OCI-LY1 (cell line): ENCODE measurements at regions not wholly inside any gene's neighbourhood (a gene's known extent, or its start where the extent isn't known, plus 50 kb on each side); places are given as distances from the start of the nearest gene placed in this dataset.

Source experiments
- H2AFZ ChIP-seq: fragments of 200-600 bp; sonication (generic), shearing (Covaris generic); 2 replicates; pipeline ENCODE4 v1.6.0; 2014; ENCODE audit warnings: antibody characterized with exemption, mild to moderate bottlenecking, low read length
- H3F3A ChIP-seq: fragments of 200-600 bp; sonication (generic), shearing (Covaris generic); 2 replicates; pipeline ENCODE4 v1.6.0; 2014; ENCODE audit warnings: mild to moderate bottlenecking, antibody characterized with exemption, low read length, moderate library complexity; ENCODE audit not compliant: insufficient read depth
- H3K27ac ChIP-seq: fragments of 200-600 bp; sonication (generic); 2 replicates; pipeline ENCODE4 v1.5.1; 2014; ENCODE audit warnings: low read length, mixed run types, mild to moderate bottlenecking, low read depth; ENCODE audit not compliant: poor library complexity, severe bottlenecking
- H3K27me3 ChIP-seq: fragments of 200-600 bp; sonication (generic); 2 replicates; pipeline ENCODE4 v1.6.0; 2014; ENCODE audit warnings: antibody characterized with exemption, mild to moderate bottlenecking, low read length, moderate library complexity; ENCODE audit not compliant: insufficient read depth
- H3K36me3 ChIP-seq: fragments of 200-600 bp; sonication (generic); 2 replicates; pipeline ENCODE4 v1.6.1; 2014; ENCODE audit warnings: mild to moderate bottlenecking, antibody characterized with exemption, low read length, moderate library complexity, mixed read lengths; ENCODE audit not compliant: insufficient read depth
- H3K4me1 ChIP-seq: fragments of 200-600 bp; sonication (generic); 2 replicates; pipeline ENCODE4 v1.5.1; 2014; ENCODE audit warnings: mild to moderate bottlenecking, low read length, moderate library complexity; ENCODE audit not compliant: insufficient read depth, severe bottlenecking
- H3K4me2 ChIP-seq: fragments of 200-600 bp; sonication (generic), shearing (Covaris generic); 2 replicates; pipeline ENCODE4 v1.6.1; 2014; ENCODE audit warnings: low read length
- H3K4me3 ChIP-seq: fragments of 200-600 bp; sonication (generic); 2 replicates; pipeline ENCODE4 v1.5.1; 2014; ENCODE audit warnings: low read length, low read depth, mild to moderate bottlenecking, mixed read lengths; ENCODE audit not compliant: poor library complexity, severe bottlenecking
- H3K79me2 ChIP-seq: fragments of 200-600 bp; shearing (Covaris generic); 2 replicates; pipeline ENCODE4 v1.6.1; 2016; ENCODE audit warnings: mixed run types, low read length, mixed read lengths; ENCODE audit not compliant: insufficient read depth
- H3K9ac ChIP-seq: fragments of 200-600 bp; sonication (generic), shearing (Covaris generic); 2 replicates; pipeline ENCODE4 v1.6.1; 2014; ENCODE audit warnings: mild to moderate bottlenecking, low read length, mixed read lengths
- H3K9me2 ChIP-seq: fragments of 200-600 bp; sonication (generic), shearing (Covaris generic); 2 replicates; pipeline ENCODE4 v1.6.1; 2014; ENCODE audit warnings: low read depth, mild to moderate bottlenecking, low read length, mixed read lengths
- H3K9me3 ChIP-seq: fragments of 200-600 bp; shearing (Covaris generic); 2 replicates; pipeline ENCODE4 v1.6.1; 2014; ENCODE audit warnings: low read length, mixed read lengths
- H4K20me1 ChIP-seq: fragments of 200-600 bp; sonication (generic), shearing (Covaris generic); 2 replicates; pipeline ENCODE4 v1.6.0; 2016; ENCODE audit warnings: mild to moderate bottlenecking, low read length; ENCODE audit not compliant: insufficient read depth
- CTCF ChIP-seq: fragments of 200-600 bp; sonication (generic), shearing (Covaris generic); IDR thresholded peaks from 2 replicates; pipeline ENCODE4 v1.5.1; 2017; ENCODE audit warnings: mild to moderate bottlenecking, antibody characterized with exemption, low read length, moderate library complexity, mixed read lengths
- EZH2 ChIP-seq: fragments of 200-600 bp; sonication (generic), shearing (Covaris generic); IDR thresholded peaks from 2 replicates; pipeline ENCODE4 v1.8.0; 2017; ENCODE audit warnings: borderline replicate concordance, mixed run types, mild to moderate bottlenecking, antibody characterized with exemption, low read length, moderate library complexity, mixed read lengths

DNA sequence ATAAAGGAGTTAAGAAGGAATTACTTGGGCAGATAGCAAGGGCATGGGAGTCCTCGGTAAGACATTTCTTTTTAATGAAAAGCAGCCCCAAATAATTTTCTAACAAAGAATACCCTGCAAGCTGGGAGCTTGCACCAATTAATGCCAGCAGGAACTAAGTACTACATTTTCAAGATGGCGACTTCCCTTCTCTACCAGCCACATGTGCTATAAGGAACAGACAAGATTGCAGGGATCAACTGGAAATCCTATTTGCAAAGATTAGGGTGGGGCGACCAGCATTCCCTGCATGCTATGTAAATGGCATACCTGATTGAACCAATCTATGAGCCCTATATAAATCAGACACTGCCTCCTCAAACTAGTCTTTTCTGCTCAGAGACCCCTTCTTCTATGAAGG is 827.5 kb downstream of the ADCYAP1 start:
- Histone ChIP-seq H3K36me3 (no peaks in the 10 kb centered on the region), H3K4me2 (no peak overlapping the region), H3K27ac (no peak overlapping the region), H2AFZ (no peak overlapping the region), H3F3A (no peaks in the 10 kb centered on the region), H3K79me2 (no peaks in the 10 kb centered on the region), H3K9ac (no peak overlapping the region), H3K9me3 (no peaks in the 10 kb centered on the region), H4K20me1 (no peaks in the 10 kb centered on the region), H3K4me3 (no peak overlapping the region), H3K27me3 (no peaks in the 10 kb centered on the region), H3K9me2 (no peaks in the 10 kb centered on the region), H3K4me1 (no peaks in the 10 kb centered on the region)
- TF ChIP-seq EZH2 (no peak), CTCF (no peak)

DNA sequence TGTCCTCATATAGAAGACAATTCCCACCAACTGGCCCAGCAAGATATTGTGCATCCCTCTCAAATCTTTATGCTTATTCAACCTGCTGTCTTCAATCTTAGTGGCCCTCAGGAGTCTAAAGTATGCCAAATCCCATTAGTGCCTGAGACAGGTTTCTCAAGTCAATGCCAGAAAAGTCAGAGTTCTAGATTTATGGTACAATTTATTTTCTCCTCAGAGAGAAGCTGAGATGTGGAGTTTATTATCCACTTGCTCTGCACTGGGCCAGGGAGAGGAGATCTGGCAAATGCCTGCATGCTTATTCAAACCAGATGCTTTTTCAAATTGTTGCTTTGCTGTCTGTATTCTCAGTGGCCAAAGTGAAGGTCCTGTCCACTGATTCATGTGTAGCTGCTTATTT is 825.2 kb downstream of the METTL4 start:
- no peak overlapping the region for H2AFZ ChIP-seq
- H3K9ac ChIP-seq: no peak overlapping the region
- no peaks in the 10 kb centered on the region for H3K27me3 ChIP-seq
- H4K20me1 ChIP-seq: no peaks in the 10 kb centered on the region
- no peak overlapping the region for H3K4me3 ChIP-seq
- no peaks in the 10 kb centered on the region for H3K9me3 ChIP-seq
- H3K4me2 ChIP-seq: no peak overlapping the region
- TF ChIP-seq EZH2: no peak
- no peak for TF ChIP-seq CTCF
- H3K36me3 ChIP-seq: no peaks in the 10 kb centered on the region
- H3F3A ChIP-seq: no peaks in the 10 kb centered on the region
- H3K79me2 ChIP-seq: no peaks in the 10 kb centered on the region
- no peaks in the 10 kb centered on the region for H3K4me1 ChIP-seq
- H3K27ac ChIP-seq: no peak overlapping the region
- no peaks in the 10 kb centered on the region for H3K9me2 ChIP-seq

- H3K9me3 ChIP-seq: no peaks in the 10 kb centered on the region
- no peaks in the 10 kb centered on the region for H3K79me2 ChIP-seq
- no peaks in the 10 kb centered on the region for H3F3A ChIP-seq
Observed at GRCh38 chr18:1751249-1751648, 820.1 kb downstream of the METTL4 start.

More at GRCh38 chr18:1751249-1751648, 820.1 kb downstream of the METTL4 start:
- Histone ChIP-seq H3K9ac (no peak overlapping the region), H3K4me2 (no peak overlapping the region), H3K9me2 (no peaks in the 10 kb centered on the region), H3K4me3 (no peak overlapping the region), H3K4me1 (no peaks in the 10 kb centered on the region), H2AFZ (no peak overlapping the region), H4K20me1 (no peaks in the 10 kb centered on the region), H3K27me3 (no peaks in the 10 kb centered on the region), H3K27ac (no peak overlapping the region), H3K36me3 (no peaks in the 10 kb centered on the region)
- TF ChIP-seq EZH2 (no peak), CTCF (no peak)
